ENCODE measurements at regions not wholly inside any gene's neighbourhood (a gene's known extent, or its start where the extent isn't known, plus 50 kb on each side); places are given as distances from the start of the nearest gene placed in this dataset.

GRCh38 chr9:110049699-110050450 lies 158.1 kb downstream of the C9orf152 start:
- TF ChIP-seq, protein P1, sequence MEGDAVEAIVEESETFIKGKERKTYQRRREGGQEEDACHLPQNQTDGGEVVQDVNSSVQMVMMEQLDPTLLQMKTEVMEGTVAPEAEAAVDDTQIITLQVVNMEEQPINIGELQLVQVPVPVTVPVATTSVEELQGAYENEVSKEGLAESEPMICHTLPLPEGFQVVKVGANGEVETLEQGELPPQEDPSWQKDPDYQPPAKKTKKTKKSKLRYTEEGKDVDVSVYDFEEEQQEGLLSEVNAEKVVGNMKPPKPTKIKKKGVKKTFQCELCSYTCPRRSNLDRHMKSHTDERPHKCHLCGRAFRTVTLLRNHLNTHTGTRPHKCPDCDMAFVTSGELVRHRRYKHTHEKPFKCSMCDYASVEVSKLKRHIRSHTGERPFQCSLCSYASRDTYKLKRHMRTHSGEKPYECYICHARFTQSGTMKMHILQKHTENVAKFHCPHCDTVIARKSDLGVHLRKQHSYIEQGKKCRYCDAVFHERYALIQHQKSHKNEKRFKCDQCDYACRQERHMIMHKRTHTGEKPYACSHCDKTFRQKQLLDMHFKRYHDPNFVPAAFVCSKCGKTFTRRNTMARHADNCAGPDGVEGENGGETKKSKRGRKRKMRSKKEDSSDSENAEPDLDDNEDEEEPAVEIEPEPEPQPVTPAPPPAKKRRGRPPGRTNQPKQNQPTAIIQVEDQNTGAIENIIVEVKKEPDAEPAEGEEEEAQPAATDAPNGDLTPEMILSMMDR (IDR thresholded peaks at IDR 0.05) = no peak
- no peak for TF ChIP-seq EZH2 (IDR thresholded peaks at IDR 0.05; ENCODE audit: borderline replicate concordance, insufficient read depth, low read depth, low read length, poor library complexity, severe bottlenecking)

All from B cell (primary cell).